ENCODE measurements at regions not wholly inside any gene's neighbourhood (a gene's known extent, or its start where the extent isn't known, plus 50 kb on each side); places are given as distances from the start of the nearest gene placed in this dataset.

- Histone ChIP-seq H3K9me3 (replicated peaks in 1 of 2; ENCODE audit: control insufficient read depth in 1 of 2, insufficient read depth in 1 of 2, low read length in 2 of 2) (no peaks in the 10 kb centered on the region), H3K4me2 (replicated peaks; ENCODE audit: extremely low read depth, low read length, poor library complexity, severe bottlenecking) (no peak overlapping the region), H3K27me3 (ENCODE audit: control insufficient read depth in 2 of 2, insufficient read depth in 2 of 2, low read length in 2 of 2) (no peaks in the 10 kb centered on the region), H4K20me1 (ENCODE audit: insufficient read depth, low read length) (no peaks in the 10 kb centered on the region), H3K27ac (ENCODE audit: low read depth in 1 of 2, low read length in 2 of 2) (no peak overlapping the region), H3K4me1 (ENCODE audit: control insufficient read depth in 1 of 2, insufficient read depth in 2 of 2, low read length in 2 of 2) (no peaks in the 10 kb centered on the region), H3K36me3 (replicated peaks in 1 of 2; ENCODE audit: control insufficient read depth in 1 of 2, insufficient read depth in 2 of 2, low read length in 2 of 2) (no peaks in the 10 kb centered on the region), H3K79me2 (ENCODE audit: insufficient read depth, low read length) (no peaks in the 10 kb centered on the region), H2AFZ (ENCODE audit: insufficient read depth, low read depth, low read length, poor library complexity, severe bottlenecking) (no peak overlapping the region), H3K9ac (ENCODE audit: insufficient read depth, low read length, poor library complexity, severe bottlenecking) (no peak overlapping the region), H3K4me3 (replicated peaks in 1 of 3; ENCODE audit: low read depth in 2 of 3, low read length in 3 of 3) (no peak overlapping the region)
- Mint-ChIP-seq H3K27me3 (ENCODE audit: low read depth in 3 of 3) (peaks cover 0 to 1% (median 1%) of the 10 kb centered on the region in 3 donors), H3K4me1 (no peaks in the 10 kb centered on the region), H3K27ac (peak overlapping the region in 1 of 7 donors; percentile 8), H3K36me3 (no peaks in the 10 kb centered on the region), H3K4me3 (no peak overlapping the region), H3K9me3 (peaks cover 0 to 5% (median 0%) of the 10 kb centered on the region in 7 donors)
- DNase-seq, result no peak
- intact Hi-C loops (cut with micrococcal nuclease), result no loop called here
- 94% methylated on average over 6 of the region's 8 CpGs for WGBS (ENCODE audit: insufficient coverage)
- TF ChIP-seq CTCF (IDR thresholded peaks at IDR 0.05), result no peak
Observed at GRCh38 chr1:57866998-57867397, 443.1 kb upstream of the DAB1 start.

- no peaks in the 10 kb centered on the region for H3K4me1 ChIP-seq (ENCODE audit: control insufficient read depth in 1 of 2, insufficient read depth in 2 of 2, low read length in 2 of 2)
- Mint-ChIP-seq H3K4me3 (no peak overlapping the region), H3K27me3 (ENCODE audit: low read depth in 3 of 3) (peaks cover 0 to 2% (median 1%) of the 10 kb centered on the region in 3 donors), H3K9me3 (peaks cover 0 to 15% (median 0%) of the 10 kb centered on the region in 7 donors), H3K36me3 (no peaks in the 10 kb centered on the region), H3K4me1 (no peaks in the 10 kb centered on the region), H3K27ac (no peak overlapping the region)
- H3K36me3 ChIP-seq (replicated peaks in 1 of 2; ENCODE audit: control insufficient read depth in 1 of 2, insufficient read depth in 2 of 2, low read length in 2 of 2), result no peaks in the 10 kb centered on the region
- H3K9ac ChIP-seq (ENCODE audit: insufficient read depth, low read length, poor library complexity, severe bottlenecking), result no peak overlapping the region
- peaks cover 0 to 3% of the 10 kb centered on the region in 2 donors for H3K9me3 ChIP-seq (replicated peaks in 1 of 2; ENCODE audit: control insufficient read depth in 1 of 2, insufficient read depth in 1 of 2, low read length in 2 of 2)
- TF ChIP-seq CTCF (IDR thresholded peaks at IDR 0.05), result no peak
- H3K27me3 ChIP-seq (ENCODE audit: control insufficient read depth in 2 of 2, insufficient read depth in 2 of 2, low read length in 2 of 2), result no peaks in the 10 kb centered on the region
- intact Hi-C loops (cut with micrococcal nuclease), result no loop called here
- WGBS (ENCODE audit: insufficient coverage), result 92% methylated on average over 4 of the region's 5 CpGs
- no peaks in the 10 kb centered on the region for H4K20me1 ChIP-seq (ENCODE audit: insufficient read depth, low read length)
- DNase-seq, result no peak
- no peak overlapping the region for H3K4me2 ChIP-seq (replicated peaks; ENCODE audit: extremely low read depth, low read length, poor library complexity, severe bottlenecking)
- no peak overlapping the region for H2AFZ ChIP-seq (ENCODE audit: insufficient read depth, low read depth, low read length, poor library complexity, severe bottlenecking)
- no peak overlapping the region for H3K4me3 ChIP-seq (replicated peaks in 1 of 3; ENCODE audit: low read depth in 2 of 3, low read length in 3 of 3)
- H3K79me2 ChIP-seq (ENCODE audit: insufficient read depth, low read length), result no peaks in the 10 kb centered on the region
- no peak overlapping the region for H3K27ac ChIP-seq (ENCODE audit: low read depth in 1 of 2, low read length in 2 of 2)
Observed at GRCh38 chr1:57860931-57861565, 437.2 kb upstream of the DAB1 start.
